Effector memory CD4-positive, alpha-beta T cell (primary cell): ENCODE measurements at regions not wholly inside any gene's neighbourhood (a gene's known extent, or its start where the extent isn't known, plus 50 kb on each side); places are given as distances from the start of the nearest gene placed in this dataset.
"Not testable (repeated sequence)": the region's sequence is repeated elsewhere in the genome, so short reads cannot be mapped to it uniquely, and the experiment has no call there.

Experiments
- DNase-seq, 3 donors: peaks; one replicate each; pipeline ENCODE4 v3.0.0-alpha.2; 2020
- H3K27ac ChIP-seq: 2 replicates; pipeline ENCODE4 v1.7.0; 2013; ENCODE audit warnings: mild to moderate bottlenecking, low read length, moderate library complexity; ENCODE audit not compliant: insufficient read depth, poor library complexity, severe bottlenecking
- H3K27me3 ChIP-seq: replicated peaks from 2 replicates; pipeline ENCODE4 v1.7.0; 2013; ENCODE audit warnings: mild to moderate bottlenecking, low read length; ENCODE audit not compliant: insufficient read depth, control insufficient read depth, poor library complexity, severe bottlenecking
- H3K36me3 ChIP-seq: 2 replicates; pipeline ENCODE4 v1.7.0; 2013; ENCODE audit warnings: mild to moderate bottlenecking, low read length, moderate library complexity; ENCODE audit not compliant: control insufficient read depth, insufficient read depth
- H3K4me1 ChIP-seq: 2 replicates; pipeline ENCODE4 v1.7.0; 2013; ENCODE audit warnings: low read length, mild to moderate bottlenecking; ENCODE audit not compliant: control insufficient read depth, insufficient read depth, poor library complexity, severe bottlenecking
- H3K4me3 ChIP-seq: 2 replicates; pipeline ENCODE4 v1.7.0; 2013; ENCODE audit warnings: low read length, low read depth, mild to moderate bottlenecking; ENCODE audit not compliant: insufficient read depth, poor library complexity, severe bottlenecking
- H3K9me3 ChIP-seq: 2 replicates; pipeline ENCODE4 v1.7.0; 2013; ENCODE audit warnings: mild to moderate bottlenecking, low read length, moderate library complexity; ENCODE audit not compliant: control insufficient read depth

GRCh38 chr10:78438907-78439809, 405.5 kb downstream of the RPS24 start:
- no peak for DNase-seq
- no peak overlapping the region for H3K27ac ChIP-seq
- no peaks in the 10 kb centered on the region for H3K27me3 ChIP-seq
- no peaks in the 10 kb centered on the region for H3K9me3 ChIP-seq
- H3K4me3 ChIP-seq: no peak overlapping the region
- H3K36me3 ChIP-seq: no peaks in the 10 kb centered on the region
- no peaks in the 10 kb centered on the region for H3K4me1 ChIP-seq

DNA sequence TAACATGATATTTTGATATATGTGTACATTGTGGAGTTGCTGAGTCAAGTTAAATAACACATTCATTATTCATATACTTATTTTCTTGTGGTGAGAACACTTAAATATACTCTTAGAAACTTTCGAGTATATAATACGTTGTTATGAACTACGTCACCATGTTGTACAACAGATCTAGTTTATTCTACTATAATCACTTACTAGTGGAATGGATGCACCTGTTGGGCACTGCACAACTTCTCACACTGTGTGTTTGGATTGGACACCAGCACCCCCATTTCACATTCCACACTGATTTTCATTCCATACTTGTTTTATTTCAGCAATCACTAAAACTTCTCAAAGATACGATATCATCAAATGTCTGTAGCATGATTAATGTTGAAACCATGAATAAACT, 407.3 kb downstream of the RPS24 start:
- Histone ChIP-seq H3K27me3 (no peaks in the 10 kb centered on the region), H3K36me3 (no peaks in the 10 kb centered on the region), H3K4me1 (no peaks in the 10 kb centered on the region), H3K4me3 (no peak overlapping the region), H3K27ac (no peak overlapping the region), H3K9me3 (no peaks in the 10 kb centered on the region)
- DNase-seq: no peak

DNA sequence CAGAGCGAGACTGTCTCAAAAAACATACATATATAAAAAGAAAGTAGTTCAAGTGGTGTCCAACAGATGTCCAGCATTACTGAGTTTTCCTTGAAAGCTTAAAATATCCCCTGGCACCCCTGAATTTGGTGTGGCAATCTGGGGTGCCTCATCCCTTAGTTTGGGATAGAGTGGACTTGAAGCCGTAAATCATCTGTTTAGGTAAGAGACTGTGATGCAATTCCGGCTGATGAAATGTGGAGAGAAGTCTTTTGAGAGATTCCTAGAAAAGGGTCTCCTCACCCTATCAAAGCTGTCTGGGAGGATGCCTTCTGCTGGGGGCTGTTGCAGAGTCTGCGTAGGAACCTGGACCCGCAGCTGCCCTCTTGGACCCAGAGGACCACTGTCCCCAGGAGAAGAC, 408.0 kb downstream of the RPS24 start:
- Histone ChIP-seq H3K9me3 (no peaks in the 10 kb centered on the region), H3K4me1 (no peaks in the 10 kb centered on the region), H3K36me3 (no peaks in the 10 kb centered on the region), H3K4me3 (no peak overlapping the region), H3K27me3 (no peaks in the 10 kb centered on the region), H3K27ac (no peak overlapping the region)
- DNase-seq: no peak

GRCh38 chr10:78442836-78443550, 409.3 kb downstream of the RPS24 start:
- Histone ChIP-seq H3K27ac (no peak overlapping the region), H3K27me3 (no peaks in the 10 kb centered on the region)

GRCh38 chr10:78443900-78444571, 410.4 kb downstream of the RPS24 start:
- Histone ChIP-seq H3K4me1 (no peaks in the 10 kb centered on the region), H3K27me3 (no peaks in the 10 kb centered on the region), H3K4me3 (no peak overlapping the region), H3K36me3 (no peaks in the 10 kb centered on the region), H3K9me3 (no peaks in the 10 kb centered on the region), H3K27ac (no peak overlapping the region)
- no peak for DNase-seq

More at GRCh38 chr10:78442836-78443550, 409.3 kb downstream of the RPS24 start:
- no peaks in the 10 kb centered on the region for H3K36me3 ChIP-seq
- H3K4me3 ChIP-seq: no peak overlapping the region
- no peaks in the 10 kb centered on the region for H3K4me1 ChIP-seq
- no peaks in the 10 kb centered on the region for H3K9me3 ChIP-seq
- no peak for DNase-seq

GRCh38 chr10:78444741-78445140, 411.1 kb downstream of the RPS24 start:
- H3K4me1 ChIP-seq, H3K27me3 ChIP-seq, DNase-seq, H3K4me3 ChIP-seq, H3K9me3 ChIP-seq, H3K27ac ChIP-seq, H3K36me3 ChIP-seq: not testable (repeated sequence)

GRCh38 chr10:78445308-78445707, 411.6 kb downstream of the RPS24 start:
- H3K9me3 ChIP-seq: no peaks in the 10 kb centered on the region
- H3K4me3 ChIP-seq: no peak overlapping the region
- DNase-seq: no peak
- H3K27me3 ChIP-seq: no peaks in the 10 kb centered on the region
- H3K36me3 ChIP-seq: no peaks in the 10 kb centered on the region
- H3K27ac ChIP-seq: no peak overlapping the region
- H3K4me1 ChIP-seq: no peaks in the 10 kb centered on the region

DNA sequence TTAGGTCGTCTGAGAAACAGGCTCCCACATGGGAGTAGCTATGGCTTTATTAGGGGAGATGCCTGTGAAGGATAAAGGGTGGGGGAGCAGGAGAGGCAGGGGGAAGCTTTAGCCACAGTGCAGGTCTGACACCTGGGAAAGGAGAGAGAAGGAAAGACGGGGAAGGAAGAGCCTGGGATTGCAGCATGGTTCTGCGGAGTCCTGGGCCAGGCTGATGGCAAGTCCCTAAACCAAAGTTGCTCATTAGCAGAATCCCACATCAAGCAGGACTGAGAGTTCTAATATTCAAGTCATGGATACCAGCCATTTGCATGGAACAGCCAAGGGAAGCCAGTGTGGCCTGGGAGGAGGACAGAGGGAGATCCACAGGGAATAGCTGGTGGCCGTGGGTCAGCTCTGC, 414.8 kb downstream of the RPS24 start:
- H3K4me1 ChIP-seq: no peaks in the 10 kb centered on the region
- H3K4me3 ChIP-seq: no peak overlapping the region
- H3K9me3 ChIP-seq: no peaks in the 10 kb centered on the region
- no peaks in the 10 kb centered on the region for H3K27me3 ChIP-seq
- no peak overlapping the region for H3K27ac ChIP-seq
- no peaks in the 10 kb centered on the region for H3K36me3 ChIP-seq
- no peak for DNase-seq

GRCh38 chr10:78448994-78449418, 415.3 kb downstream of the RPS24 start:
- no peak for DNase-seq
- H3K9me3 ChIP-seq: no peaks in the 10 kb centered on the region
- H3K27ac ChIP-seq: no peak overlapping the region
- H3K4me3 ChIP-seq: no peak overlapping the region
- H3K36me3 ChIP-seq: no peaks in the 10 kb centered on the region
- no peaks in the 10 kb centered on the region for H3K27me3 ChIP-seq
- H3K4me1 ChIP-seq: no peaks in the 10 kb centered on the region

- Histone ChIP-seq H3K36me3 (no peaks in the 10 kb centered on the region), H3K27ac (no peak overlapping the region), H3K9me3 (no peaks in the 10 kb centered on the region), H3K27me3 (no peaks in the 10 kb centered on the region), H3K4me1 (no peaks in the 10 kb centered on the region), H3K4me3 (no peak overlapping the region)
- no peak for DNase-seq
These were observed 415.9 kb downstream of the RPS24 start for GRCh38 chr10:78449554-78449953.
